IPS-15b (cell line): ENCODE measurements at regions not wholly inside any gene's neighbourhood (a gene's known extent, or its start where the extent isn't known, plus 50 kb on each side); places are given as distances from the start of the nearest gene placed in this dataset.
"Not testable (repeated sequence)": the region's sequence is repeated elsewhere in the genome, so short reads cannot be mapped to it uniquely, and the experiment has no call there.

Experiments used
- H3K27me3 ChIP-seq: one replicate; pipeline ENCODE4 v1.6.1; 2013; ENCODE audit warnings: low read length; ENCODE audit not compliant: control insufficient read depth, insufficient read depth
- H3K36me3 ChIP-seq: one replicate; pipeline ENCODE4 v1.6.1; 2013; ENCODE audit warnings: low read length; ENCODE audit not compliant: control insufficient read depth, insufficient read depth
- H3K4me1 ChIP-seq: one replicate; pipeline ENCODE4 v1.6.1; 2013; ENCODE audit warnings: mild to moderate bottlenecking, low read length; ENCODE audit not compliant: control insufficient read depth, insufficient read depth
- H3K4me3 ChIP-seq: one replicate; pipeline ENCODE4 v1.5.1; 2013; ENCODE audit warnings: low read depth, low read length
- H3K9ac ChIP-seq: one replicate; pipeline ENCODE4 v1.6.1; 2013; ENCODE audit warnings: low read depth, mild to moderate bottlenecking, low read length
- H3K9me3 ChIP-seq: one replicate; pipeline ENCODE4 v1.6.1; 2013; ENCODE audit warnings: mild to moderate bottlenecking, low read length; ENCODE audit not compliant: control insufficient read depth, insufficient read depth

DNA sequence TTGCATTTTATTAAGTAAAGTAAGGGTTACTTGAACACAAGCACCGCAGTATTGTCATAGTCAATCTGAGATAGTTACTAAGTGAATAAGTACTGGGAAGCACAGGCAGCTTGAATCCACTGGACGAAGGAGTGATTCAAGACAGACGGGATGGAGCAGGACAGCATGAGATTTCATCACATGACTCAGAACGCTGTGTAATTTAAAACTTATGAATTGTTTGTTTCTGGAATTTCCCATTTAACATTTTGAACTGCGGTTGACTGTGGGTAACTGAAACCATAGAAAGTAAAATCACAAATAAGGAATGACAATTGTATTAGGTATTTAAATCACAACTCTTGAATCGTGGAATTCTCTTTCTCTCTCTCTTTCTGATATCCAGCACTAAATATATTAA lies 1630.4 kb upstream of the SEL1L start:
- Histone ChIP-seq H3K4me3 (no peak overlapping the region), H3K9me3 (no peaks in the 10 kb centered on the region), H3K4me1 (no peaks in the 10 kb centered on the region), H3K9ac (no peak overlapping the region), H3K27me3 (no peaks in the 10 kb centered on the region), H3K36me3 (no peaks in the 10 kb centered on the region)

DNA sequence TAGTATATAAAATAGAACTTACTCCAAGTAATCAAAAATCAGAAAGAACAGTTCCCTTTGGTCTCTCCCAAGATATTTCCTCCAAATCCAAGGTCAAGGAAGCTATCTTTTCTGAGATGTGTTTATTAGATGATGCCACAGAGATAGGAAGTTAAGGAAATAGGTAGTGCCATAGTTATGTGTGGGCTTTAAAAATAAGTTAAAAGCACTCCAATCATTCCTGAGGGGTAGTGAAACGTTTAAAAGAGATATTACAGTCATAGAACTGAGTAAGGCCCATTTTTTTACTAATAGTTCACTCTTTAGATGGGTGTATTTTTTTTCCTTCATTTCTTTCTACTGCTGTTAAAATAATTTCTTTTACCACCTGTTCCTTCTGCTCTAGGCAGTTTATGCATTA lies 1630.9 kb upstream of the SEL1L start:
- Histone ChIP-seq H3K4me3 (no peak overlapping the region), H3K4me1 (no peaks in the 10 kb centered on the region), H3K27me3 (no peaks in the 10 kb centered on the region), H3K36me3 (no peaks in the 10 kb centered on the region), H3K9ac (no peak overlapping the region), H3K9me3 (no peaks in the 10 kb centered on the region)

DNA sequence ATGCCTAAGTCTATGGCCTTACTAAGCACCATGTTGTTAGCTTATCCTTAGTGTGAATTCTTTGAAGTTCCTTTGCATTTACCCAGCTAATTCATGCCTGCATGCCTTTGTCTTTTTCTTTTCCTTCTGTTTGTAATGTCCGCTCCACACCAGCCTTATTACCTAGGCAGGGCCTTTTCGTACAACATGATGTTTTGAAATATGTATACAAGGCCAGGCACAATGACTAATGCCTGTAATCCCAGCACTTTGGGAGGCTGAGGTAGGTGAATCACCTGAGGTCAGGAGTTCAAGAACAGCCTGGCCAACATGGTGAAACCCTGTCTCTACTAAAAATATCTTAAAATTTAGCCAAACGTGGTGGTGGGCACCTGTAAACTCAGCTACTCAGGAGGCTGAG lies 1636.5 kb upstream of the SEL1L start:
- no peak overlapping the region for H3K9ac ChIP-seq
- no peaks in the 10 kb centered on the region for H3K4me1 ChIP-seq
- H3K36me3 ChIP-seq, result no peaks in the 10 kb centered on the region
- H3K9me3 ChIP-seq, result no peaks in the 10 kb centered on the region
- no peaks in the 10 kb centered on the region for H3K27me3 ChIP-seq
- H3K4me3 ChIP-seq, result no peak overlapping the region

DNA sequence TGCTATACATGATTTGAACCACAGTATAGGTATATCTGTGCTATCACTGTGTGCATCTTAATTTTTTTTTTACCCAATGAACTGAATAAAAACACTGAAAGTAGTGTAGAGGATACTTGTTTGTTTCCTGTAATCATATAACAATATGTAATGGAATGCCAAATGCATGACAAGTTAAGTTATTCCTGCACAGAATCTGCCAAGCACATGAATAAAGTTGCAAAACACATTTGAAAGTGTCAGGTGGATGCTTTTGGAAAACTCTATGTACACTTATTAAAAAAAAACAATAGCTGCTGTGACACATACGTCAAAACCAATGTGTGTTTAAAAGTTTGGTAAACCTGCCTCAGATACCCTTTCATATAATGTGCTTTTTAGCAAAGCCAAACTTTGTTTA lies 1638.1 kb upstream of the SEL1L start:
- no peaks in the 10 kb centered on the region for H3K9me3 ChIP-seq
- H3K4me1 ChIP-seq, result no peaks in the 10 kb centered on the region
- H3K27me3 ChIP-seq, result no peaks in the 10 kb centered on the region
- no peaks in the 10 kb centered on the region for H3K36me3 ChIP-seq
- H3K9ac ChIP-seq, result no peak overlapping the region
- no peak overlapping the region for H3K4me3 ChIP-seq

DNA sequence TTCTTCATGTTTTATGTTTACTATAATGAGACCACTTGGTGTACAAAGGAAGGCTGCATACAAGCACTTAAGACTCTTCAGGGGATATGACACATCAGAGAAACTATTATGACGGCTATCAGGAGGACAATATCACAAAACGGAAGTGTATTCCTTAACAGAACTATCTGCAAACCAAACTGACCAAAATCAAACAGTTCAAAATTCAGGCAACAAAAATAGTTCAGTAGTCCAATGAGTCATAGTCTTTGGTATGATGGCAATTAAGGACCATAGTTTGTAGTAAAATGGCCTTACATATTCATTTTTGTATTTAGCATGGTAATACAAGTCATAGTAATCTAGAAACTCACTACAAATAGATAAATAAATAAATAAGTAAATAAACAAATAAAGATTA lies 1638.7 kb upstream of the SEL1L start:
- H3K4me3 ChIP-seq, result no peak overlapping the region
- H3K36me3 ChIP-seq, result no peaks in the 10 kb centered on the region
- no peaks in the 10 kb centered on the region for H3K9me3 ChIP-seq
- H3K27me3 ChIP-seq, result no peaks in the 10 kb centered on the region
- H3K4me1 ChIP-seq, result no peaks in the 10 kb centered on the region
- H3K9ac ChIP-seq, result no peak overlapping the region

DNA sequence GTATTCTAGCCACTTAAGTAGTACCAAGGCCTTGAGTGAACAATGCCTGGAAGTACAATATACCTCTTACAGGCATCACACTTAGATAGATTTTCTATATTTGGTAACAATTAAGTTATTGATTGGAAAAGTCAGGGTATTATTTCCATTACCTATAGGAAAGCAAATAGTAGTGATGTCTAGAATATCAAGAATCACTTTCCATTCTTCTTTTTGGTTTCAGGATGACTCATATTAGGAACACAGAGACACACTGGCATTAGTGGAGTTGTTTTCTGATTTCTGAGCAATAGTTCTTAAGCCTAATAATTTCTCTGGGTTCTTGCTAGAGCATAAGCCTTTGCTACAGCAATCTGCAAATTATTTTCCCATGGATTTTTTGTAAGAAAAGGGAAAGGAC lies 1640.0 kb upstream of the SEL1L start:
- Histone ChIP-seq H3K9ac (no peak overlapping the region), H3K36me3 (no peaks in the 10 kb centered on the region), H3K9me3 (no peaks in the 10 kb centered on the region), H3K4me3 (no peak overlapping the region), H3K27me3 (no peaks in the 10 kb centered on the region), H3K4me1 (no peaks in the 10 kb centered on the region)

DNA sequence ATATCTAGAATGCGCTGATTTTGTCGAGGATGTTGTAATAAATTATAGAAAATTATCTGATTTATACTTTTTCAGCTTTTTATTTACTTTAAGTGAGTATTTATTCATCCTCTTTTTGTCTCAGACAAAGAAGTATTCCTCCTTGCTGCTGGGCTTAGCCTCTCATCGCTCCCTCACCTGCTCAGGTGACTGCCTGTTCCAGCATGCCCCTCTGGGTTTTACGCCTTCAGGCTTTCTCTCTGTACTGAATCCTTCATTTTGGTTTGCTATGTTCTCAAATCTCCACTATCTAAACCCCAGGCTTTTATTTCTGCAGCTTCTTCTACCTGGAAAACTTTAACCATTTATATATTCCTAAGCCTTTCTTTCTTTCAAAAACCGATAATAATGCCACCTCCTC lies 1650.9 kb upstream of the SEL1L start:
- Histone ChIP-seq H3K9me3 (no peaks in the 10 kb centered on the region), H3K36me3 (no peaks in the 10 kb centered on the region), H3K9ac (no peak overlapping the region), H3K4me3 (no peak overlapping the region), H3K4me1 (no peaks in the 10 kb centered on the region), H3K27me3 (no peaks in the 10 kb centered on the region)

DNA sequence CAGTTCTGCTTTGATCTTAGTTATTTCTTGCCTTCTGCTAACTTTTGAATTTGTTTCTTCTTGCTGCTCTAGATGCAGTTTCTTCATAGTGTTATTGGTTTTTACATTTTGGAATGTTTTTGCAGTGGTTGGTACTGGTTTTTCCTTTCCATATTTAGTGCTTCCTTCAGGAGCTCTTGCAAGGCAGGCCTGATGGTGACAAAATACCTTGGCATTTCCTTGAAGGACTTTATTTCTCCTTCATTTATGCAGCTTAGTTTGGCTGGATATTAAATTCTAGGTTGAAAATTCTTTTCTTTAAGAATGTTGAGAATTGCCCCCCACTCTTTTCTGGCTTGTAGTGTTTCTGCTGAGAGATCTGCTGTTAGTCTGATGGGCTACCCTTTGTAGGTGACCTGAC lies 1654.7 kb upstream of the SEL1L start:
- H3K36me3 ChIP-seq, H3K4me1 ChIP-seq, H3K27me3 ChIP-seq, H3K9ac ChIP-seq, H3K9me3 ChIP-seq, H3K4me3 ChIP-seq: not testable (repeated sequence)

DNA sequence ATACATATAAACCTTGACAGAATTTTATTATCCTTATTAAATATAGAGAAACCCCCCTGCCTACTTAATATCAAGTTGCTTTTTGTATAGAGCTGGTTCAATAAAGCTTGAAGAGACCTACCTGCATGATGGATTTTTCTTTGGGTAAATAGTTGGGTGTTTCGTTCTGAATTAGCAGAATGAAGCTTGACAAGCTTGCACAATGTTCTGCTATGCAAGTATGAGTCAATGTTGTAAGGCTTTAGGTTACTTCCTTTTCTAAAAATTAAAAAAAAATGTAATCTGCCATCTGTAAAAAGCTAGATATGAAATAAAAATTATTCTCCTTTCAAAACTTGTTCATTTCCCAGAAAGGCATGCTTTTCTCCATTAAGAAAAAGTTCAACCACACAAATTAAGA lies 1662.6 kb upstream of the SEL1L start:
- Histone ChIP-seq H3K9ac (no peak overlapping the region), H3K9me3 (no peaks in the 10 kb centered on the region), H3K4me3 (no peak overlapping the region), H3K27me3 (no peaks in the 10 kb centered on the region), H3K36me3 (no peaks in the 10 kb centered on the region), H3K4me1 (no peaks in the 10 kb centered on the region)

DNA sequence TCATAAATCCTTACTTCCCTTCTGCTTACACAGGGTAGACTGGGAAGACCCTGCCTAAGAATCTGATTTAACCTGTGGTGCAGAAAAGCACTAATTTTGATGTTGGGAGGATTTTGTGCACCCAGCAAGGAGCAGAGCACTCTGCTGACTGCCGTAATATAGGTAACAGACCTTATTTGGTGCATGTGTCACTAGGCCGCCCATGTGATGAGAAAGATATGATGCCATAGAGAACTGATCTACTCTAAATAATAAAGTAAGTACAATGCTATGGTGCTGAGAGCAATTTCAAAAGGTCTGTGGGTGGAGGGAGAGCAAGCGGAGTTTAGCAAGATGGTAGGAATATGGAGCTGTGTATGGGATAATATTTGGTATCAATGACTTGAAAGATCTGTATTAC lies 1663.6 kb upstream of the SEL1L start:
- Histone ChIP-seq H3K9ac (no peak overlapping the region), H3K4me3 (no peak overlapping the region), H3K27me3 (no peaks in the 10 kb centered on the region), H3K36me3 (no peaks in the 10 kb centered on the region), H3K9me3 (no peaks in the 10 kb centered on the region), H3K4me1 (no peaks in the 10 kb centered on the region)

DNA sequence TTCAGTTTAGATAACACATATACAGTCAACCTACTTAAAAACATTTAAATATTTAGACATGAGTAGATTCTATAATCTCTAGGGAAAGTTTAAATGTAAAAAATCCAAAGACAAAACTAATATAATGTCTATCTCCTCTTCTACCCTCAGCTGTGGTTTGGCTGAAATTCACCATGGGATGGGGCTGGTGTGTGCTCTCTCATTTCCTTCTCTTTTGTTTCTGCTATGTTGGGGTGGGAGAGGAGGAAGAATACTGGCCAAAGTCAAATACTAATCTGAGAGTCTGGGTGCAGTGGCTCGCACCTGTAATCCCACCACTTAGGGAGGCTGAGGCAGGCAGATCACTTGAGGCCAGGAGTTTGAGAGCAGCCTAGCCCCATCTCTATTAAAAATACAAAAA lies 1673.9 kb upstream of the SEL1L start:
- H3K9me3 ChIP-seq, result no peaks in the 10 kb centered on the region
- H3K27me3 ChIP-seq, result no peaks in the 10 kb centered on the region
- H3K4me1 ChIP-seq, result no peaks in the 10 kb centered on the region
- H3K36me3 ChIP-seq, result no peaks in the 10 kb centered on the region
- no peak overlapping the region for H3K9ac ChIP-seq
- H3K4me3 ChIP-seq, result no peak overlapping the region

DNA sequence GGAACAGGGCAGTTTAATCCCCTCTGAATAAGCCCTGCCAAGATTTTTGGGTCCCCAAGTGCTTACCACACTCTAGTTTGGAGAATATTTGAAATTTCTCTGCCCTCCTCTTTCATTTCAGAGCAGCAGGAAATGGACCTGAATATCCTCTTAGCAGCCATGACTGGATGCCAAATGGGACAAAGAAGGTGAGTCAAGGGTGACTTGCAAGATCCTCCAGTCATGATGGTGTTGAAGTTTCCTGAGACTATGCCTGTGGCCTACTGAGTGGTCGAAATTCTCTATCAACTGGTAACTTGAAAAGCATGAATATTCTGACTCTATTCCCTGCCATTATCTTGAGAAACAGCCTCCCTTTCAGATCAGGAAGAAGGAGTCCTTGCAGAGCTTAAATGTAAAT lies 1674.7 kb upstream of the SEL1L start:
- H3K4me1 ChIP-seq, result no peaks in the 10 kb centered on the region
- no peak overlapping the region for H3K4me3 ChIP-seq
- H3K36me3 ChIP-seq, result no peaks in the 10 kb centered on the region
- H3K9me3 ChIP-seq, result no peaks in the 10 kb centered on the region
- no peaks in the 10 kb centered on the region for H3K27me3 ChIP-seq
- no peak overlapping the region for H3K9ac ChIP-seq

DNA sequence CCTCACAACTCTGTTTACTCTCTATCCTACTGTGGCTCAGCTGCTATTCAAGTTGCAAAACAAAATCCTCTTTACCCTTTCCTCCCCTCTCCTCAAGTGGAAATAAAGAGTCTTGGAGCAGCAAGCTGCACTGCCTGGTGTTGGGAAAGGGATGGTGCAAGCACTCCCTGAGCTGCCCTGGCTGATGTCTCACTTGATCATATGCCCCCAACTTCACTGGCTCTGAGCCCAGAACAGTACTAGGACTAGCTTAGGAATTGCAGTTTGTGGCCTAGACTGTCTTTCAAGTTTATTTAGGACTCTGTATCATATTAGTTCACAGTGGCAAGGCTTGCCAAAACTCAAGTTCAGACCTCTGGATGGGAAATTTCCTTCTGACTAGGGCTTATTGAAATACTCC lies 1683.8 kb upstream of the SEL1L start:
- H3K36me3 ChIP-seq, result no peaks in the 10 kb centered on the region
- H3K4me3 ChIP-seq, result no peak overlapping the region
- H3K9ac ChIP-seq, result no peak overlapping the region
- H3K4me1 ChIP-seq, result no peaks in the 10 kb centered on the region
- no peaks in the 10 kb centered on the region for H3K9me3 ChIP-seq
- H3K27me3 ChIP-seq, result no peaks in the 10 kb centered on the region
